CD4-positive, CD25-positive, alpha-beta regulatory T cell (primary cell): ENCODE measurements at regions not wholly inside any gene's neighbourhood (a gene's known extent, or its start where the extent isn't known, plus 50 kb on each side); places are given as distances from the start of the nearest gene placed in this dataset.

ENCODE experiments used
- ATAC-seq, 2 donors: fragments of 150-1000 bp; cut with Tn5 transposase; one replicate each; pipeline ENCODE4 v1.10.0; 2021; ENCODE audit warnings: low read depth in 2 of 2, moderate number of reproducible peaks in 2 of 2, moderate library complexity in 1 of 2
- DNase-seq, 3 donors: peaks; one replicate each; pipeline versions ENCODE4 v3.0.0 to v3.0.0-alpha.2; 2012 to 2022; ENCODE audit warnings: mixed read lengths in 1 of 3
- H3K27ac ChIP-seq: one replicate; pipeline ENCODE4 v1.7.0; 2013; ENCODE audit warnings: mild to moderate bottlenecking, low read length; ENCODE audit not compliant: insufficient read depth, poor library complexity, severe bottlenecking
- H3K27me3 ChIP-seq: one replicate; pipeline ENCODE4 v1.7.0; 2013; ENCODE audit warnings: low read length; ENCODE audit not compliant: control insufficient read depth, insufficient read depth
- H3K36me3 ChIP-seq: one replicate; pipeline ENCODE4 v1.7.0; 2013; ENCODE audit warnings: mild to moderate bottlenecking, low read length, moderate library complexity; ENCODE audit not compliant: control insufficient read depth, insufficient read depth
- H3K4me1 ChIP-seq: 2 replicates; pipeline ENCODE4 v1.7.0; 2013; ENCODE audit warnings: mild to moderate bottlenecking, low read length; ENCODE audit not compliant: insufficient read depth, control insufficient read depth, poor library complexity, severe bottlenecking
- H3K4me3 ChIP-seq: one replicate; pipeline ENCODE4 v1.7.0; 2013; ENCODE audit warnings: low read depth, mild to moderate bottlenecking, low read length, moderate library complexity
- H3K9me3 ChIP-seq, 2 experiments: 1 replicate in 1 of 2; 2 replicates in 1 of 2; pipeline ENCODE4 v1.7.0; 2013; ENCODE audit warnings: low read length in 2 of 2, mild to moderate bottlenecking in 1 of 2, moderate library complexity in 1 of 2; ENCODE audit not compliant: control insufficient read depth in 2 of 2
- H3K27ac Mint-ChIP-seq, 3 donors: one replicate each; pipeline ENCODE4 v1.8.0; 2020 to 2022; ENCODE audit warnings: mild to moderate bottlenecking in 3 of 3, mixed read lengths in 3 of 3, moderate library complexity in 2 of 3
- H3K27me3 Mint-ChIP-seq: one replicate; pipeline ENCODE4 v1.8.0; 2022; ENCODE audit warnings: mild to moderate bottlenecking, mixed read lengths
- H3K36me3 Mint-ChIP-seq: one replicate; pipeline ENCODE4 v1.8.0; 2020; ENCODE audit warnings: mixed read lengths
- H3K4me1 Mint-ChIP-seq, 4 donors: one replicate each; pipeline ENCODE4 v1.8.0; 2020 to 2022; ENCODE audit warnings: mixed read lengths in 4 of 4, mild to moderate bottlenecking in 1 of 4
- H3K4me3 Mint-ChIP-seq, 4 donors: one replicate each; pipeline ENCODE4 v1.8.0; 2020 to 2022; ENCODE audit warnings: mild to moderate bottlenecking in 4 of 4, mixed read lengths in 4 of 4, moderate library complexity in 3 of 4
- H3K9me3 Mint-ChIP-seq, 7 donors: one replicate each; pipeline ENCODE4 v1.8.0; 2020 to 2022; ENCODE audit warnings: mixed read lengths in 7 of 7, mild to moderate bottlenecking in 3 of 7, moderate library complexity in 2 of 7

- peaks cover 8% of the 10 kb centered on the region for H3K27me3 Mint-ChIP-seq
- H3K4me1 ChIP-seq, result no peaks in the 10 kb centered on the region
- no peak for DNase-seq
- peaks cover 0 to 6% (median 4%) of the 10 kb centered on the region in 7 donors for H3K9me3 Mint-ChIP-seq
- no peaks in the 10 kb centered on the region for H3K36me3 ChIP-seq
- H3K27ac ChIP-seq, result no peak overlapping the region
- H3K4me3 ChIP-seq, result no peak overlapping the region
- H3K9me3 ChIP-seq, result peaks cover 0 to 5% of the 10 kb centered on the region in 2 experiments
- ATAC-seq, result no peak
- H3K4me1 Mint-ChIP-seq, result peaks cover 0 to 4% (median 0%) of the 10 kb centered on the region in 4 donors
- H3K27me3 ChIP-seq, result peaks cover 3% of the 10 kb centered on the region
- no peaks in the 10 kb centered on the region for H3K36me3 Mint-ChIP-seq
- no peak overlapping the region for H3K4me3 Mint-ChIP-seq
- H3K27ac Mint-ChIP-seq, result no peak overlapping the region
These were observed 156.6 kb downstream of the YIPF5 start for GRCh38 chr5:144013816-144014215.

- Mint-ChIP-seq H3K27ac (no peak overlapping the region), H3K27me3 (peaks cover 13% of the 10 kb centered on the region), H3K4me1 (peaks cover 0 to 4% (median 0%) of the 10 kb centered on the region in 4 donors), H3K4me3 (no peak overlapping the region), H3K36me3 (no peaks in the 10 kb centered on the region), H3K9me3 (peaks cover 2 to 10% (median 6%) of the 10 kb centered on the region in 7 donors)
- no peaks in the 10 kb centered on the region for H3K4me1 ChIP-seq
- H3K27me3 ChIP-seq, result peaks cover 3% of the 10 kb centered on the region
- DNase-seq (no peak), ATAC-seq (no peak)
- H3K4me3 ChIP-seq, result no peak overlapping the region
- no peak overlapping the region for H3K27ac ChIP-seq
- no peaks in the 10 kb centered on the region for H3K36me3 ChIP-seq
- H3K9me3 ChIP-seq, result peaks cover 0 to 5% of the 10 kb centered on the region in 2 experiments
These were observed 154.5 kb downstream of the YIPF5 start for GRCh38 chr5:144015961-144016360.

- ATAC-seq, result no peak
- peaks cover 2 to 15% (median 6%) of the 10 kb centered on the region in 7 donors for H3K9me3 Mint-ChIP-seq
- Histone ChIP-seq H3K27ac (no peak overlapping the region), H3K36me3 (no peaks in the 10 kb centered on the region), H3K4me3 (no peak overlapping the region), H3K27me3 (peaks cover 3% of the 10 kb centered on the region), H3K9me3 (peaks cover 0 to 5% of the 10 kb centered on the region in 2 experiments), H3K4me1 (no peaks in the 10 kb centered on the region)
- H3K4me3 Mint-ChIP-seq, result no peak overlapping the region
- H3K27me3 Mint-ChIP-seq, result peaks cover 13% of the 10 kb centered on the region
- no peak for DNase-seq
- peaks cover 0 to 4% (median 0%) of the 10 kb centered on the region in 4 donors for H3K4me1 Mint-ChIP-seq
- no peak overlapping the region for H3K27ac Mint-ChIP-seq
- H3K36me3 Mint-ChIP-seq, result no peaks in the 10 kb centered on the region
These were observed 153.3 kb downstream of the YIPF5 start for GRCh38 chr5:144017119-144017518.

GRCh38 chr5:144017631-144018030 lies 152.8 kb downstream of the YIPF5 start:
- Histone ChIP-seq H3K36me3 (no peaks in the 10 kb centered on the region), H3K4me1 (no peaks in the 10 kb centered on the region), H3K4me3 (no peak overlapping the region), H3K27ac (no peak overlapping the region), H3K27me3 (peaks cover 3% of the 10 kb centered on the region), H3K9me3 (peaks cover 0 to 5% of the 10 kb centered on the region in 2 experiments)
- Mint-ChIP-seq H3K4me1 (peaks cover 0 to 4% (median 0%) of the 10 kb centered on the region in 4 donors), H3K36me3 (no peaks in the 10 kb centered on the region), H3K9me3 (peaks cover 2 to 18% (median 7%) of the 10 kb centered on the region in 7 donors), H3K27me3 (peaks cover 13% of the 10 kb centered on the region), H3K27ac (no peak overlapping the region), H3K4me3 (no peak overlapping the region)
- DNase-seq (no peak), ATAC-seq (no peak)

GRCh38 chr5:144024090-144024489 lies 146.4 kb downstream of the YIPF5 start:
- Mint-ChIP-seq H3K27me3 (peaks cover 16% of the 10 kb centered on the region), H3K4me3 (no peak overlapping the region), H3K27ac (no peak overlapping the region), H3K36me3 (no peaks in the 10 kb centered on the region), H3K9me3 (peaks cover 0 to 13% (median 3%) of the 10 kb centered on the region in 7 donors), H3K4me1 (peaks cover 0 to 4% (median 0%) of the 10 kb centered on the region in 4 donors)
- no peaks in the 10 kb centered on the region for H3K36me3 ChIP-seq
- H3K4me1 ChIP-seq, result no peaks in the 10 kb centered on the region
- H3K9me3 ChIP-seq, result no peaks in the 10 kb centered on the region
- no peaks in the 10 kb centered on the region for H3K27me3 ChIP-seq
- DNase-seq, result no peak
- H3K27ac ChIP-seq, result no peak overlapping the region
- ATAC-seq, result no peak
- no peak overlapping the region for H3K4me3 ChIP-seq

- peaks cover 16% of the 10 kb centered on the region for H3K27me3 Mint-ChIP-seq
- Histone ChIP-seq H3K4me3 (no peak overlapping the region), H3K36me3 (no peaks in the 10 kb centered on the region), H3K27me3 (no peaks in the 10 kb centered on the region), H3K9me3 (no peaks in the 10 kb centered on the region), H3K4me1 (no peaks in the 10 kb centered on the region), H3K27ac (no peak overlapping the region)
- DNase-seq (no peak), ATAC-seq (no peak)
- peaks cover 0 to 4% (median 0%) of the 10 kb centered on the region in 4 donors for H3K4me1 Mint-ChIP-seq
- H3K27ac Mint-ChIP-seq, result no peak overlapping the region
- H3K9me3 Mint-ChIP-seq, result peaks cover 0 to 13% (median 3%) of the 10 kb centered on the region in 7 donors
- H3K36me3 Mint-ChIP-seq, result no peaks in the 10 kb centered on the region
- H3K4me3 Mint-ChIP-seq, result no peak overlapping the region
These were observed 145.9 kb downstream of the YIPF5 start for GRCh38 chr5:144024545-144024944.

- Histone ChIP-seq H3K27ac (no peak overlapping the region), H3K4me1 (no peaks in the 10 kb centered on the region), H3K4me3 (no peak overlapping the region), H3K36me3 (no peaks in the 10 kb centered on the region), H3K27me3 (no peaks in the 10 kb centered on the region), H3K9me3 (no peaks in the 10 kb centered on the region)
- Mint-ChIP-seq H3K4me3 (no peak overlapping the region), H3K27me3 (peaks cover 11% of the 10 kb centered on the region), H3K27ac (no peak overlapping the region), H3K36me3 (no peaks in the 10 kb centered on the region), H3K9me3 (peaks cover 0 to 10% (median 0%) of the 10 kb centered on the region in 7 donors), H3K4me1 (peaks cover 0 to 4% (median 0%) of the 10 kb centered on the region in 4 donors)
- no peak for ATAC-seq
- DNase-seq, result no peak
These were observed 144.2 kb downstream of the YIPF5 start for GRCh38 chr5:144026286-144026685.

- H3K36me3 ChIP-seq, result no peaks in the 10 kb centered on the region
- Mint-ChIP-seq H3K4me3 (no peak overlapping the region), H3K36me3 (no peaks in the 10 kb centered on the region), H3K9me3 (no peaks in the 10 kb centered on the region), H3K4me1 (peaks cover 0 to 4% (median 0%) of the 10 kb centered on the region in 4 donors), H3K27me3 (peaks cover 17% of the 10 kb centered on the region), H3K27ac (no peak overlapping the region)
- no peak overlapping the region for H3K4me3 ChIP-seq
- H3K27ac ChIP-seq, result no peak overlapping the region
- H3K4me1 ChIP-seq, result no peaks in the 10 kb centered on the region
- no peak for DNase-seq
- peaks cover 2% of the 10 kb centered on the region for H3K27me3 ChIP-seq
- H3K9me3 ChIP-seq, result no peaks in the 10 kb centered on the region
- ATAC-seq, result no peak
These were observed 142.4 kb downstream of the YIPF5 start for GRCh38 chr5:144028058-144028457.
